Activated CD4-positive, CD25-positive, alpha-beta regulatory T cell treated with anti-CD3 and anti-CD28 coated beads, Interleukin-2, amount 50 U/mL, for 16 hours (primary cell): ENCODE measurements at regions not wholly inside any gene's neighbourhood (a gene's known extent, or its start where the extent isn't known, plus 50 kb on each side); places are given as distances from the start of the nearest gene placed in this dataset.
"Not testable (repeated sequence)": the region's sequence is repeated elsewhere in the genome, so short reads cannot be mapped to it uniquely, and the experiment has no call there.

Experiments
- DNase-seq: peaks from one replicate; pipeline ENCODE4 v3.0.0-alpha.2; 2020; ENCODE audit warnings: low read depth, low spot score

DNA sequence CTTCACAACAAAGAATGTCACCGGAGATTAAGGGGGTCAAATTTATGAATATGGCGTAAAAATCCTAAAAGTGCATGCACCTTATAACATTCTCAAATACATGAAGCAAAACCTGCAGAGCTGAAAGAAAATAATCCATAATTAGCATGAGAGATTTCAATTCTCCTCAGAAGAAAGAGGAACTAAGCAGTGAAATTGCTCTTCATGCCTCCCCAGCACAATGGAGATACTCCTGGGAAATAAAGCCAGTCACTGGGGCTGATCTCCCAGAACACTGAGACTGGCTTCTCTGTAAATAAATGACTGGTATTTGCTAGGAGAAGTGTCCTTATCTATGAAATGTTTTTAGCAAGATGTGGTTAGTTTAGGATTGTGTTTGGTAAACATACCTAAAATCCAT lies 68.1 kb downstream of the GOLGA6L6 start:
- DNase-seq, result not testable (repeated sequence)

DNA sequence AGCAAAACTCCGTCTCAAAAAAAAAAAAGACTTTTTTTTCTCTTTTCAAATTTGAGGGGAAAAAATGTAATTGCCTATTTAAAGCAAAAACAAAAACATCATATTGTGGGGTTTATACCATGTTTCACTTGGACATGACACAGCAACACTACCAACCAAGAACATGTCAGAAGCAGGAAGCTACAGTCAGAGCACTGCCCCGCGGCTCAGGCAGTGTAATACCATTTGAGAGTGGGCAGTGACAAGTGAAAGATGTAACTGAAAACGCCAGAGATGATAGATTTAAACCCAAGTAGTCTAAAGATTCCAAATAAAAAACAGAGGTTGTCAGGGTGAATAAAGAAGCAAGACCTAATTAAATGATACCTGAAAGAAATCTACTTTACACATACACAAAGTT lies 68.6 kb downstream of the GOLGA6L6 start:
- not testable (repeated sequence) for DNase-seq

DNA sequence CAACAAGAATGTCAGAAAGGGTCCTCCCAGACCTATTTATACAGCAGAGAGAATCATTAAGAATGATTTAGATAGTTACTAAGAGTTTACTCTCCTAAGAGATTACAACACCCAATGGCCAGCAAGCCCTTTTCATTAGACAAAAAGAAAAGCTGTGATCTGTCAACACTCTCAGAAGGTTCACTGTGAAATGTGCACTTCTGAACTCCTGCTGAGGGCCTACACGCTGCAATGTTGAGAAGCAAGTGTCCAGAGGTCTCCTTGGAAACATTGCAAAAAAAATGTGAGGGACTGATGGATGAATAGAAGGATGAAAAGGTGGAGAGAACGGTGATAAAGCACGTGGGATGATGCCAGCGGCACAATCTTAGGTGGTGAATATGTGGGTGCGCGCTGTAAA lies 70.8 kb downstream of the GOLGA6L6 start:
- DNase-seq, result not testable (repeated sequence)

DNA sequence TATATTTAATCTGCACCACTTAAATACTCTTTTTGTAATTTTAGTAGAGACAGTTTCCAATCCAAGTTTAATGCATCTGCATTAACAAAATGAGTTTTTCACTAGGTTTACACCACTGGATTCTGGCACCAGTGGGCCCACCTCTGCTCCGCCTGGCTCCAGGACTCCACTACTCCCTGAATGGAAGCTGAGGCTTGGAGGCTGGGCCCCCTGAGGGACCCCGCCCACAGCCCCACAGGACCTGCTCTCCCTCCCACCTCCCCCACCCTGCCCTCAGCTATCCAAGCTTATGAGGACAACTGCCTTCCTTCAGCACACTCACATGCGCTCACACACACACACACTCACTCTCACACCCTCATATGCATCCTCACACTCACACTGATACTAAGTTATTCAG lies 100.5 kb downstream of the GOLGA6L6 start:
- DNase-seq, result not testable (repeated sequence)

DNA sequence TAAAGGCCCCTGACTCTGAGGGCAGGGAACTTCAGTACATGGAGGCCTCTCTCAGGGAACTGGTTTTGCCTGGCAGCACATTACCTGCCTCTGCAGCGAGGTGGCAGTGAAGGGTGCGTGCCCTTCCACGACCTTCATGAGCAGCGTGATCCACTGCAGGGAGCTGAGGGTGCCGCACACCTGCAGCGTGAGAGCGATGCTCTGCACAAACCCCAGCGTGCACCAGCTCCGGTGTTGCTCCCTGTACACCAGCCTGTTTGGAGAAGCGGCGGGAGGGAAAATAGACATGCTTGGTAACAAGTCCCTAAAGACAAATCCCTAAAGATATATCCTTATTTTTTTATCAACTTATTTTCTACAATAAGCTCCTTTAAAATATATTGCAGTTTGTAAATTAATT lies 101.2 kb downstream of the GOLGA6L6 start:
- DNase-seq, result not testable (repeated sequence)

DNA sequence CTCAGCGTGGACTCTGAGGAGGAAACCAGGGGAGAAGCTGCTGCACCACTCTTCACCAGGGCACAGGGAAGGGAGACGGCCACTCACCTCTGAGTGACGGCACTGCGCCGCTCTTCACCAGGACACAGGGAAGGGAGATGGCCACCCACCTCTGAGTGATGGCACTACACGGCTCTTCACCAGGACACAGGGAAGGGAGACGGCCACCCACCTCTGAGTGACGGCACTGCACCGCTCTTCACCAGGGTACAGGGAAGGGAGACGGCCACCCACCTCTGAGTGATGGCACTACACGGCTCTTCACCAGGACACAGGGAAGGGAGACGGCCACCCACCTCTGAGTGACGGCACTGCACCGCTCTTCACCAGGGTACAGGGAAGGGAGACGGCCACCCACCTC lies 102.5 kb downstream of the GOLGA6L6 start:
- DNase-seq, result not testable (repeated sequence)

DNA sequence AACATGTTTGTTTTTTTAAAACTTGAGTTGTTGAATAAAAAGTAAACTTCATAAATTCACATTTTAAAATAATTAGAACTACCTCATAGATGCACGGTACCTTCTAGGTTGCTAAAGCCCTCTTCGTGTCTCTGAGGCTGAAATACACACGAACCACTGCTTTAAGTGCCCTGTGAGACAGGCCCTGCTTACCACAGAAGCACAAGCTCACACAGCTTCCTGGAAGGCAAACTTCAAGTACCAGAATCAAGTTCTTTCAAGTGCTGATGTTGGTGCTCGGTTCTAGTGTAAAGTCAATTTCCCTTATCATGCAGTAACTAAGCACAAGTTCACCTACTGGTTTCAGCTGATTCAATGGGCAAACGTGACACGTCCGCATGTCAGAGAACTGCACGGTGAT lies 103.3 kb downstream of the GOLGA6L6 start:
- not testable (repeated sequence) for DNase-seq

DNA sequence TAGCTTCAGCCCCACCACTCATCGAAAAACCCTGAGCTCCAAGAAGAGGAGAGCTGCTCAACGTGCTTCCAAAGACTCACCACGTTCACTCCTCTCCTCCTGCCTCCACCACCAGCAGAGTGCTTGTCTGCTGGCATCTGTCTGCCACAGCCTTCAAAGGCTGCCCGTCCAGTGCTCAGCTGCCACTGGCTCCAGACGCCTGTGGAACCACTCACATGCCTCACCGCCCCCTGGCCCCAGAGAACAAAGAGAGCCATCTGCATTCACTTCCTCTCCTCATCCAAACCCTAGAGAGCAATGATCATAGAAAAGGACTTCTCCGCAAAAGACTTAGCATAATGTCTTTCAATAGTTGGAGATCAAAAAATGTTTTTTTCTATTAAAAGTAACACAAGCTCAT lies 108.1 kb downstream of the GOLGA6L6 start:
- DNase-seq, result not testable (repeated sequence)

DNA sequence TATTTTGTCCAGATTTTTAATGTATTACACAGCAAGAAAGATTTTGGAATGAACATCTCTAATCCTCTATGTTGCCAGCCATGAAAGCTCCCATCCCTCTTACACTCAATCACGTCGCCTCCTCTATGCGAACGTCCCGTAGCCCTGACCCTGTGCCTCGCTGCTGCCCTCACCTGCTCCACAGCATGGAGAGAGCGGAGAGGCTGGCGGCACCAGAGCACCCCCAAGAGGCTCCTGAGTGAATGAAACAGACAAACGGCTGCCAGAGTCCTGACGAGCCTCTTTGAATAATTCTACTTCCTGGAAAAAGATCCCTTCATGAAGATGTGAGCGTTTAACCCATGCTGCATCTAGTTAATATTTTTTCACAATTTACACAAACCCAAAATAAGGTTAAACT lies 111.1 kb downstream of the GOLGA6L6 start:
- DNase-seq, result not testable (repeated sequence)

DNA sequence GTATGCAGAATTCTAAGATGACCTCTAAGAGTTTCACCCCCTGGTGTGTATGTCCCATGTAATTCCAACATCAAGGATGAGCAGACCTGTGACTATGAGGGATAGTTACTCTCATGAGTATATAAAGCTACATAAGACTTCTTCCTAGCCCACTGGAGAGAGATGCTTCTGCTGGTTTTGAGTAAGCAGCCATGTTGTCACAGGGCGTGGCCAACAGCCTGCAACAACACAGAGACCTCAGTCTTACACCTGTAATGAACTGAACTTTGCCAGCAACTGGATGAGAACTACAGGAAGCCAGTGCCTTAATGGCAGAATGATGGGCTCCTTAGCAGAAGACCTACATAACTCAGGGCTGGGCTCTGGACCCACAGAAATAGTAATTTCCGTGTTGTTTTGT lies 120.9 kb downstream of the GOLGA6L6 start:
- DNase-seq, result not testable (repeated sequence)

DNA sequence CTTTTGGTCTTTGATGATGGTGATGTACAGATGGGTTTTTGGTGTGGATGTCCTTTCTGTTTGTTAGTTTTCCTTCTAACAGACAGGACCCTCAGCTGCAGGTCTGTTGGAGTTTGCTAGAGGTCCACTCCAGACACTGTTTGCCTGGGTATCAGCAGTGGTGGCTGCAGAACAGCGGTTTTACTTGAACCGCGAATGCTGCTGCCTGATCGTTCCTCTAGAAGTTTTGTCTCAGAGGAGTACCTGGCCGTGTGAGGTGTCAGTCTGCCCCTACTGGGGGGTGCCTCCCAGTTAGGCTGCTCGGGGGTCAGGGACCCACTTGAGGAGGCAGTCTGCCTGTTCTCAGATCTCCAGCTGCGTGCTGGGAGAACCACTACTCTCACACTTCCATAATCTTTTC lies 125.0 kb downstream of the GOLGA6L6 start:
- DNase-seq, result not testable (repeated sequence)

DNA sequence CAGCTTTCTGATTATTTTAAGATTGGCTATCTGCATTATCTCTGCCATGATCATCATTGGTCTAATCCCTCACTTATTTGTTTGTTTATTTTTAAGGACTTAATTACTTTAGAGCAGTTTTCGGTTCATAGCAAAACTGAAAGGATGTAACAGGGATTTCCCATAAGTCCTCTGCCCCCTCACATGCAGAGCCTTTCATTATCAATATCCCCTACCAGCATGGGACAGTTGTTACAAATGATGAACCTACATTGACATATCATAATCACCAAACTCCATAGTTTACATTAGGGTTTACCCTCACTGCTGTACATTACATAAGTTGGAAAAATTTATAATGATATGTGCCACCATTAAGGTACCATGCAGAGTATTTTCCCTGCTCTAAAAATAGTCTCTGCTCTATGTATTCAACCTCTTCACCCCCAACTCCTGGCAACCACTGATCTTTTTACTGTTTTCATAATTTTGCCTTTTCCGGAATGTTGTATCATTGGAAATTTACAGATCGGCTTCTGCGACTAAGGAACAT lies 131.9 kb downstream of the GOLGA6L6 start:
- not testable (repeated sequence) for DNase-seq

DNA sequence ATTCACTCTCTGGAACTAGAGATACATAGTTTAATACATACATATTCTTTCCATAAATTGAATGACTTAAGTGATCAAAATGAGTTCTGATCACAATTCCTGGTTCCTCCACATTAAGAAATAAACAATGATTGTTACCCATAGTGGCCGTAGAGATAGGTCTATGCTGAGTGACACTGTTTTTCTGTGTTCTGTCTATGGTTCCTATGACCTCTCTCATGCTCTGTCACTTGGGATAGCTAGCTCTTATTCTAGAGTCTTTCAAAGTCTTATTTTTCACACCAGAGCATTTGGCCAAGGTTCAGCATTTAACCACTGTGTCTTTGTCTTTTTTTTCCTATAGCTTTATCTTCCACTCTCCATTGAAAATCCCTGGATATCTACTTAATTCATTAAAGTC lies 132.4 kb downstream of the GOLGA6L6 start:
- no peak for DNase-seq

DNA sequence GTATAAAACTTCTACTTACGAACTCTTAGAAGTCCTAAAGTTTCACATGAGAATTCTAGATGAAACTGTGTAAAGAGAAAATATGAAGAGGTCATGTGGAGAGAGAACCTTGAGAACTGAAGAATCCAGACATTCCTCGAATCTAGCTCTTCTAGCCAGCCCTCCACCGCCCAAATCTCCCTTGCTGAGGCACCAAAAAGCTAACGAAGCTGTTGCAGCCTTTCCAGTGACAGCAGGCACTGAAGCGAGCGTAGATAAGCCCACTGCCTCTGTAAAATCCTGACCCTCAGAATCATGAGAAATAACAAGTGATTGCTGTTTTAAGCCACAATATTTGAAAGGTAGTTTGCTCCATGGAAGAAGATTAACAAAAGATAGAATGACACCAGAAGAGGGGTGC lies 134.0 kb downstream of the GOLGA6L6 start:
- no peak for DNase-seq

DNA sequence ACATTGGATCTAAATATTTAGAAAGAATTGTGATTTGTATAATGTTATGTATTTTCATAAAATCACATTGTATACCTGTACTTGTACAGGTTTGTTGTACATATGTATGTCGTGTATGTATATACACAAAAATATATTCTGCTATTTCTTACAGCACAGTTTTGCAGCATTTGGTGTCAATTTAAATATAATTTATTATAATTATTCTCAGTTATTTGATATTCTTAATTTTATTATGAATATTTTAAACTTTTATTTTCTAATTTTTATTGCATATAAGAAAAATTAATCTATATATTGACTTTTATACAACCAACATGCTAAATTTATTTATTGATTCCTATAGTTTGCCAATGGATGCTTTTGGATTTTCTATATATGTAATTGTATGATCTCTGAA lies 137.0 kb downstream of the GOLGA6L6 start:
- DNase-seq, result not testable (repeated sequence)

DNA sequence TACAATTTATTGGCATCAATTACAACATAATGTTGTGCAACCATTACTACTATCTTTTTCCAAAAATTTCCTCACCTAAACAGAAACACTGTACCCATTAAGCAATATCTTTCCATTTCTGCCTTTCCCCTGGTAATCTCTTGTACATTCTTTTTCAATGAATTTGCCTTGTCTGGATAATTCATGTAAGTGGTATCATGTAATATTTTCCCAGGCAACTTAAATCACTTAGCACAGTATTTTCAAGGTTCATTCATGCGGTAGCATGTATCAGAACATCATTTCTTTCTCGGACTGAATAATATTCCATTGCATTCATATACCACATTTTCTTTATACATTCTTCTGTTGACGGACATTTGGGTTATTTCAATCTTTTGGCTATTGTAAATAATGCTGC lies 139.0 kb downstream of the GOLGA6L6 start:
- not testable (repeated sequence) for DNase-seq

DNA sequence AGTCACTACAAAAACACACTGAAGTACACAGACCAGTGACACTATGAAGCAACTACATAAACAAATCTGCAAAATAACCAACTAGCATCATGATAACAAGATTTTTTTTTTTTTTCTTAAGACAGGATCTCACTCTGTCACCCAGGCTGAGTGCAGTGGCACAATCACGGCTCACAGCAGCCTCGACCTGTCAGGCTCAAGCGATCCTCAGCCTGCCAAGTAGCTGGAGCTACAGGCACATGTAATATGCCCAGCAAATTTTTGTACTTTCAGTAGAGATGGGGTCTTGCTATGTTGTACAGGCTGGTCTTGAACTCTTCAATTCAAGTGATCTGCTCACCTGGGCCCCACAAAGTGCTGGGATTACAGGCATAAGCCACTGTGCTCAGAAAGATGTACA lies 140.5 kb downstream of the GOLGA6L6 start:
- DNase-seq, result not testable (repeated sequence)

DNA sequence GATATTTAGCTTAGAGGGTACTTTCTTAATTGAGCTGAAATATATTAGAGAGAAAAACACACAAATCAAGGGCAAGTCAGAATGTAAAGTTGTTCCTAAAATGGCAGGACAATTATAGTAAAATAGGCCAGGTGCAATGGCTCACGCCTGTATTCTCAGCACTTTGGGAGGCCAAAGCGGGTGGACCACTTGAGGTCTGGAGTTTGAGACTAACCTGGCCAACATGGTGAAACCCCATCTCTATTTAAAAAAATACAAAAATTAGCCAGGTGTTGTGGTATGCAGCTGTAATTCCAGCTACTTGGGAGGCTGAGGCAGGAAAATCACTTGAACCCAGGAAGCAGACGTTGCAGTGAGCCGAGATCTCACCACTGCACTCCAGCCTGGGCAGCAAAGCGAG lies 142.9 kb downstream of the GOLGA6L6 start:
- DNase-seq, result not testable (repeated sequence)

DNA sequence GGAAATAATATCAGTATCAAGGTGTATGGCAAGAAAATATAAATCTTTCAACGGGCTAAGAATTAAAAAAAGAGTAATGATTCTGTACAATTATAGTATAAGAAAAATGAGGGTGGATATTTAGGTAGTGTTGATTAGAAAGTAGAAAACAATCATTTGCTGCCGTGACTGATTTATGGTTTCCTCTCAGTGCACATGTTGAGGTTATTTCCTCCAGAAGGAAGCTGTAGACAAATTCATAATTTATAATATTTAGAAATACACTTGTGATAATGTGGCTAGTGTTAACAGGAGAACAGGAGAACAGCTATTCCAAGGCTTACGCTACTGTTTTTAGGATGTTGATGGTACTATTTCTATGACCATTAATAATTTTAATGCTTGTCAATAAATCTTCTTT lies 153.4 kb downstream of the GOLGA6L6 start:
- DNase-seq, result not testable (repeated sequence)

DNA sequence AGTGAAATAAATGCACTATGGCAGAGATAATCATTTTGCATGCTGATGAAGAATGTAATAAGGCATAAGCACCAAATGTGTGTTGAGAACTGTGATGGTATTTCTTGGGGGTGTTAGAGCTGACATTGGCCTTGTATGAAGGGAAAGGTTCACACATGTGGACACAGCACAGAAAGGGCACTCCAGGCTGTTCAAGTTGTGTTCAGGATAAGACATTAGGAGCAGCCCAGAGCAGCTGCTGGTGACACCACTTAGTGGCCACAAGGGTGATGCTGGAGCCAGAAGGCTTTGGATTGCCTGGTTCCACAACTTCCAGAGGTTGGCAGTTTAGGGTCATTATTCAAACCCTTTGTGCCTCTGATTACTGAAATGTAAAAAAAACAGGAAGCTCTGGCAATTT lies 155.4 kb downstream of the GOLGA6L6 start:
- no peak for DNase-seq

DNA sequence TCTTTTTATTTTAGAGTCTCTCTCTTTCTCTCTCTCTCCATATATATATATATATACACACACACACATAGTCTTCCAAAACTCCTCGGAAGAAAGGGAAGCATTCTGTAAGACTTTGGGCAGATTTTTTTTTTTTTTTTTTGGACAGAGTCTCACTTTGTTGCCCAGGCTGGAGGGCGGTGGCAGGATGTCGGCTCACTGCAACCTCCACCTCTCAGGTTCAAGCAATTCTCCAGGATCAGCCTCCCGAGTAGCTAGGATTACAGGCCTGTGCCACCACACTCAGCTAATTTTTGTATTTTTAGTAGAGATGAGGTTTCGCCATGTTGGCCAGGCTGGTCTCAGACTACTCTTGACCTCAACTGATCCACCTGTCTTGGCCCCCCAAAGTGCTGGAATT lies 161.4 kb downstream of the GOLGA6L6 start:
- not testable (repeated sequence) for DNase-seq

DNA sequence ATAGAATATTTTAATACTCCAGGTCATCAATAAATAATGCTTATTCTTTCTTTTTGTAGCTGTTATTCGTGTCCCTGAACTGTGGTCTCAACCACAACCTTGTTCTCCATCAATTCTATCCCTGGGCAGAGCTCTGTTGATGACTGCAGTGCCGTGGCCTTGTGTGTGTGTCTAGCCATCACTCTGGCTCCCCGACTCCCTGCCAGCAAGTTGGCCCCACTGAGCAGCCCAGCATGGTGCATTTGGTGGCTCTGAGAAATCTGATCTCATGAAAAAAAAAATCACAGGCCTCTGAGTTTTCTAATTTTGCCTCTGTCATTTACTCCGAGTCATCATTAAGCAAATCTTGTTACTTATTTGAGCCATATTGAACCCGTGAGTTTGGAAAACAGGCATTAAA lies 164.7 kb downstream of the GOLGA6L6 start:
- no peak for DNase-seq

DNA sequence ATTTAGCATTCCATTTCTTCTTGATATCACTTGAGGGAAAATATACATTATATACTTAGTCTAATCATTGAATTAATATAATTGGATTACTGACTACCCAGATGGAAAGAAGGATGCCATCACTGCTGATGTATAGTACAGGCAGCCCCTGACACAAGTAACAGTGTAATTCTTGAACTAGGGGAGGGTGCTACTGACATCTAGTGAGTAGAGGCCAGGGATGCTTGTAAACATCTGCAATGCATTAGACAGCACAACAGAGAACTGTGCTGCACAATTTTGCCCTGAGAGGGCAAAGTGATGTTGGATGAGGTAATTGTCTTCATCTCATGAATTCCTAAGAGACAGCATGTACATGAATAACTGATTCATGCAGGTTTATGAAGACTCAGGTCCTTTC lies 169.2 kb downstream of the GOLGA6L6 start:
- DNase-seq, result not testable (repeated sequence)

DNA sequence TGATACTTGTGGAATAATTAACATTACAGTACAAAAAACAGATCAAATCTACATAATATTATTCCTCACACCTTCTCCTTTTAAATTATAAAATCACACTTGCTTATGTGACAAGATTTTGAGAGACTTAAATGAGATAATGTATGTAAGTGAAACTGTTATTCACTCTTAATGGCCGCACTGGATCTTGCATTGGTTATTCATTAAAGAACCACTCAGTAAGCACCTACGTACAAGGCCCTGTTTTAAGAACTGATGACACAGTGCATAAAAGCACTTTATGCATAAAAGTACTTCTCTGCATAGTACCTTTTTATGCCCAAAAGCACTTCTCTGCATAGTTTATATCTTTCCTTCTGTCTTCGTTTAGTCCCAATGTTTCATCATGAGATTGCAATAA lies 172.1 kb downstream of the GOLGA6L6 start:
- DNase-seq, result no peak
